ENCODE measurements at regions not wholly inside any gene's neighbourhood (a gene's known extent, or its start where the extent isn't known, plus 50 kb on each side); places are given as distances from the start of the nearest gene placed in this dataset.
A peak's percentile ranks its signal among the peaks of the same experiment; 100 is the strongest.

- no peaks in the 10 kb centered on the region for H3K4me1 ChIP-seq (replicated peaks)
- H3K27ac ChIP-seq, result no peak overlapping the region
- H3K4me3 ChIP-seq, result no peak overlapping the region
- no peaks in the 10 kb centered on the region for H3K27me3 ChIP-seq (replicated peaks)
- DNase-seq (ENCODE audit: low read depth in 1 of 2, low spot score in 2 of 2), result no peak
- H3K36me3 ChIP-seq, result no peaks in the 10 kb centered on the region
- no peaks in the 10 kb centered on the region for H3K9me3 ChIP-seq (replicated peaks)
Measured at GRCh38 chr18:70998490-70998889, 709.6 kb downstream of the SOCS6 start.

- no peaks in the 10 kb centered on the region for H3K9me3 ChIP-seq (replicated peaks)
- no peak overlapping the region for H3K4me3 ChIP-seq
- no peaks in the 10 kb centered on the region for H3K36me3 ChIP-seq
- no peaks in the 10 kb centered on the region for H3K27me3 ChIP-seq (replicated peaks)
- DNase-seq (ENCODE audit: low read depth in 1 of 2, low spot score in 2 of 2), result no peak
- H3K27ac ChIP-seq, result no peak overlapping the region
- H3K4me1 ChIP-seq (replicated peaks), result no peaks in the 10 kb centered on the region
Measured at GRCh38 chr18:70994116-70994515, 705.3 kb downstream of the SOCS6 start.

- 0 out of 2 replicates have a peak, but pooled peaks cover 3% of the 10 kb centered on the region for H3K9me3 ChIP-seq (replicated peaks)
- no peak for DNase-seq (ENCODE audit: low read depth in 1 of 2, low spot score in 2 of 2)
- no peak overlapping the region for H3K4me3 ChIP-seq
- no peaks in the 10 kb centered on the region for H3K36me3 ChIP-seq
- H3K27me3 ChIP-seq (replicated peaks), result no peaks in the 10 kb centered on the region
- no peaks in the 10 kb centered on the region for H3K4me1 ChIP-seq (replicated peaks)
- no peak overlapping the region for H3K27ac ChIP-seq
Measured at GRCh38 chr18:70991577-70991976, 702.7 kb downstream of the SOCS6 start.

GRCh38 chr18:70985948-70986347 is 697.1 kb downstream of the SOCS6 start:
- H3K4me3 ChIP-seq, result no peak overlapping the region
- no peaks in the 10 kb centered on the region for H3K27me3 ChIP-seq (replicated peaks)
- H3K4me1 ChIP-seq (replicated peaks), result no peaks in the 10 kb centered on the region
- DNase-seq (ENCODE audit: low read depth in 1 of 2, low spot score in 2 of 2), result no peak
- no peak overlapping the region for H3K27ac ChIP-seq
- no peaks in the 10 kb centered on the region for H3K36me3 ChIP-seq
- 0 out of 2 replicates have a peak, but pooled peaks cover 3% of the 10 kb centered on the region for H3K9me3 ChIP-seq (replicated peaks)

- Histone ChIP-seq H3K36me3 (no peaks in the 10 kb centered on the region), H3K27me3 (replicated peaks) (no peaks in the 10 kb centered on the region), H3K9me3 (replicated peaks) (0 out of 2 replicates have a peak, but pooled peaks cover 3% of the 10 kb centered on the region), H3K27ac (no peak overlapping the region), H3K4me3 (no peak overlapping the region), H3K4me1 (replicated peaks) (no peaks in the 10 kb centered on the region)
- no peak for DNase-seq (ENCODE audit: low read depth in 1 of 2, low spot score in 2 of 2)
Measured at GRCh38 chr18:70982292-70982691, 693.4 kb downstream of the SOCS6 start.

- Histone ChIP-seq H3K4me1 (replicated peaks) (no peaks in the 10 kb centered on the region), H3K27me3 (replicated peaks) (no peaks in the 10 kb centered on the region), H3K27ac (no peak overlapping the region), H3K9me3 (replicated peaks) (no peaks in the 10 kb centered on the region), H3K4me3 (no peak overlapping the region), H3K36me3 (no peaks in the 10 kb centered on the region)
- no peak for DNase-seq (ENCODE audit: low read depth in 1 of 2, low spot score in 2 of 2)
Measured at GRCh38 chr18:70981400-70982140, 692.7 kb downstream of the SOCS6 start.

DNA sequence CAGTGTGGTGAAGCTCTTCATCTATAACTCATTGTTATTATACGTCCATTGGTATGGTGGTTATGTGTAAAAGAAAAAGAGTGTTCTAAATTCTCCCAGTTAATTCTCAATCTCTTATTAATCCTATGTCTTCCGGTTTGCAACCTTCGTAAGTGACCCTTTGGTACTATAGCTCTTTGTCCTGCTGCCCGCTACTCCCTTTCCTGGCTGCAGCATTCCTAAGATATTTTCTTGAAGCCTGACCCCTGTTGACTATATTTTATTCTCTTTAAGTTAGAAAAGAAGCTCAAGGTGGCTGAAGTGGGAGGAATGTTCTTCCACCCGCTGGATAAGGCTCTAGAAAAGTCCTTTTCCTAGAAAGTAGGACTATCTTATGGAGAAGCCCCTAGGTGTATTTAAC is 684.8 kb downstream of the SOCS6 start:
- no peak for DNase-seq (ENCODE audit: low read depth in 1 of 2, low spot score in 2 of 2)
- Histone ChIP-seq H3K4me3 (no peak overlapping the region), H3K36me3 (no peaks in the 10 kb centered on the region), H3K9me3 (replicated peaks) (no peaks in the 10 kb centered on the region), H3K27ac (no peak overlapping the region), H3K4me1 (replicated peaks) (no peaks in the 10 kb centered on the region), H3K27me3 (replicated peaks) (no peaks in the 10 kb centered on the region)

DNA sequence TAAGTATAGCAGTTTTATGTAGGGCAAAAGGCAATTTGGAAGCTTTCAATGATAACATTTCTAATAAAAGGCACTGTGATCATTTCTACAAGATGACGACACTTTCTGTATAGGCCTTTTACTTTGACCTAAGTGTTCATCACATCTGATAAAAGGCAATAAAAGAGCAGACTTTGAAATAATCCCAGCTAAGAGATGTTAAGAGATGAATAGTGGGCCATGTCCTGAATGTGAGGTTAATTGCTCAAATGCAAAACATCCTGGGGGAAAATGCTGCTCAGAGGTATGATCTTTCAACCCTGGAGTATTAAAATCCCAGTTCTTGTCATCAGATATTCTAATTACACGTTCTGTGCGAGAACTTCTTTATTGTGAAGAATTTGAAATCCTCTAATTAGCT is 677.6 kb downstream of the SOCS6 start:
- H3K4me1 ChIP-seq (replicated peaks), result no peaks in the 10 kb centered on the region
- H3K27ac ChIP-seq, result no peak overlapping the region
- no peaks in the 10 kb centered on the region for H3K27me3 ChIP-seq (replicated peaks)
- no peak for DNase-seq (ENCODE audit: low read depth in 1 of 2, low spot score in 2 of 2)
- H3K36me3 ChIP-seq, result no peaks in the 10 kb centered on the region
- H3K9me3 ChIP-seq (replicated peaks), result no peaks in the 10 kb centered on the region
- no peak overlapping the region for H3K4me3 ChIP-seq

- no peak overlapping the region for H3K27ac ChIP-seq
- no peak for DNase-seq (ENCODE audit: low read depth in 1 of 2, low spot score in 2 of 2)
- no peaks in the 10 kb centered on the region for H3K27me3 ChIP-seq (replicated peaks)
- H3K9me3 ChIP-seq (replicated peaks), result no peaks in the 10 kb centered on the region
- no peak overlapping the region for H3K4me3 ChIP-seq
- no peaks in the 10 kb centered on the region for H3K4me1 ChIP-seq (replicated peaks)
- no peaks in the 10 kb centered on the region for H3K36me3 ChIP-seq
Measured at GRCh38 chr18:70961939-70962338, 673.1 kb downstream of the SOCS6 start.

DNA sequence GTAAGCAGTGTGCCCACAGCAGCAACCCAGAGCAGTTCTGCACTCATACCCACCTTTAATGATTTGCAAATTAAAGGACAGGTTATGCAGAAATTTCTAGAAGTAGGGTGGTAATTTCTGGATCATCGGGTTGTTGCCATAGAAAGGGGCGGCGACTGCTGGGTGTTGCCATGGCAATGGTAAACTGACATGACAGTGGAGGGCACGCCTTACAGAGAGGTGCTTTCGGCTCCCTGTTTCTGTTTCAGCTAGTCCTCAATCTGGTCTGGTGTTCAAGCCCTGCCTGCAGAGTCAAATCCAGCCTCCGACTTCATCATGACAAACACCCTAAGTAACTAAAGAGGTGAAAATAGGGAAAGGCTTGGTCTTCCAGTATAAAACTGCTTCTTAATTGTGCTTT is 667.7 kb downstream of the SOCS6 start:
- Histone ChIP-seq H3K27me3 (replicated peaks) (no peaks in the 10 kb centered on the region), H3K9me3 (replicated peaks) (no peaks in the 10 kb centered on the region), H3K27ac (no peak overlapping the region), H3K36me3 (no peaks in the 10 kb centered on the region), H3K4me1 (replicated peaks) (no peaks in the 10 kb centered on the region), H3K4me3 (no peak overlapping the region)
- DNase-seq (ENCODE audit: low read depth in 1 of 2, low spot score in 2 of 2), result no peak

- no peaks in the 10 kb centered on the region for H3K27me3 ChIP-seq (replicated peaks)
Measured at GRCh38 chr18:70936160-70936559, 647.3 kb downstream of the SOCS6 start.

DNA sequence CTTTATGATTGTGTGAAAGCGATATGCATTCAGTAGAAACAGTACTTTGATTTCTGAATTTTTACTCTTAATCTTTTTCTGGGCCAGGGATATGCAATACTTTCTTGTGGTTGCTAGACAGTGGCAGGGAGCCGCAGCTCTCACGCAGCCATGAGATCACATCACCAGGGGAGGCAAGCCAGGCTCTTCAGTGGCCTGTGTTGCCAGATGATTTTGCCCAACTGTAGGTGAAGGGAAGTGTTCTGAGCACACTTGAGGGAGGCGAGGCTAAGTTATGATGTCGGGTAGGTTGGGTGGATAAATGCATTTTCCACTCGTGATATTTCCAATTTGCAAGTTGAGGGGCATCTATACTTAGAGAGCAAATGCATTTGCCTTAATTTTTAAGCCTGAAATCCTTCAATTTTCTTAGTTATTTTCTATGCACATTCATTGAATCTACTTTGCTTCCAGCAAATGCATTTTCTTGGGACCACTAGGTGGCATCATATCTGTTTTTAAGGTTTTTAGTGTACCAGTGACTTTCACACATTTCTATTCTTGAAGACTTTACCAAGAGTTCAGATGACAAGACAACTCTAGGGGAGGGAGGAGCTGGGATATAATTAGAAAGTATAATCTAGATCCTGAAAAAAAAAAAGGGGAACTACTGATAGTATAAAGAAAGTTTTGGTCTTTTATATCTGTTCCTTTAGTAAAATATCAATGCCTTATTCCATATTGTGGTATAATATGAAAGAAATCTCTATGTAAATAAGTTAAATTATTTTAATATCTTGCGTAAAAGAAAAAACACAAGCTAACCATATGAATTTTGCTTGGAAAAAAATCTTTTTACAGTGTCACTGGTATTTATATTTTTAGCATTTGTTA is 643.3 kb downstream of the SOCS6 start:
- H3K4me3 ChIP-seq, result no peak overlapping the region
- no peaks in the 10 kb centered on the region for H3K27me3 ChIP-seq (replicated peaks)
- H3K36me3 ChIP-seq, result no peaks in the 10 kb centered on the region
- peak in 1 of 2 experiments; percentile 13 for DNase-seq (ENCODE audit: low read depth in 1 of 2, low spot score in 2 of 2)
- H3K27ac ChIP-seq, result no peak overlapping the region
- H3K4me1 ChIP-seq (replicated peaks), result no peaks in the 10 kb centered on the region
- H3K9me3 ChIP-seq (replicated peaks), result no peaks in the 10 kb centered on the region

More at GRCh38 chr18:70936160-70936559, 647.3 kb downstream of the SOCS6 start:
- H3K4me3 ChIP-seq, result no peak overlapping the region
- no peaks in the 10 kb centered on the region for H3K9me3 ChIP-seq (replicated peaks)
- H3K27ac ChIP-seq, result no peak overlapping the region
- no peak for DNase-seq (ENCODE audit: low read depth in 1 of 2, low spot score in 2 of 2)
- no peaks in the 10 kb centered on the region for H3K36me3 ChIP-seq
- no peaks in the 10 kb centered on the region for H3K4me1 ChIP-seq (replicated peaks)

DNA sequence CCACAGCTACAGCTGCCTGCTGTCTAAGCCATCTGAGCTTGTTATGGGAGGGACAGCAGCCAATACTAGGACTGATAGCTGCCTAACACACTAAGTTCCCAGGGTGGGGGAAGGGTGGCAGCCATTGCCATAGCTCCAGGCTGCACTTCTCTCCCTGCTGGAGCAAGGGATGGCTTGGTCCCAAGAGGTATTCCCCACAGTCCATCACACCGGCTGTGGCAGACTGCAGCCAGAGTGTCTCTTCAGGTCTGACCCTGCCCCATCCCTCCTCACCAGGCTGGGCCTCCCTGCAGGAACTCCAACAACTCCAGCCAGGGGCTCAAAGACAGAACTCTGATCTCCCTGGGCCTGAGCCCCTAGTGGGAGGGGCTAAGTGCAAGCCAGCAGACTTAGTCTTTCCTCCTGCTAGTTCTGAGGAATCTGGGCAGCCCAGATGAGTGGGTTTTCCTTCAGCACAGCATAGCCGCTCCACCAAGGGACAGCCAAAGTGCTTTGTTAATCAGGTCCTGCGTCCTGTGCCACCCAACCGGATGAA is 632.1 kb downstream of the SOCS6 start:
- Histone ChIP-seq H3K36me3 (no peaks in the 10 kb centered on the region), H3K9me3 (replicated peaks) (no peaks in the 10 kb centered on the region), H3K27ac (no peak overlapping the region), H3K4me1 (replicated peaks) (no peaks in the 10 kb centered on the region), H3K4me3 (no peak overlapping the region), H3K27me3 (replicated peaks) (no peaks in the 10 kb centered on the region)
- DNase-seq (ENCODE audit: low read depth in 1 of 2, low spot score in 2 of 2), result no peak

GRCh38 chr18:70907673-70908072 is 618.8 kb downstream of the SOCS6 start:
- DNase-seq (ENCODE audit: low read depth in 1 of 2, low spot score in 2 of 2), result no peak
- Histone ChIP-seq H3K4me3 (no peak overlapping the region), H3K36me3 (no peaks in the 10 kb centered on the region), H3K9me3 (replicated peaks) (no peaks in the 10 kb centered on the region), H3K4me1 (replicated peaks) (no peaks in the 10 kb centered on the region), H3K27me3 (replicated peaks) (no peaks in the 10 kb centered on the region), H3K27ac (no peak overlapping the region)
